PC-3 (cell line): ENCODE measurements at regions not wholly inside any gene's neighbourhood (a gene's known extent, or its start where the extent isn't known, plus 50 kb on each side); places are given as distances from the start of the nearest gene placed in this dataset.

Source experiments
- EZH2 ChIP-seq: fragments of 300-600 bp; sonication (generic); IDR thresholded peaks from one replicate; pipeline ENCODE4 v1.6.1; 2017; ENCODE audit warnings: antibody characterized with exemption, mild to moderate bottlenecking, low read length; ENCODE audit not compliant: unreplicated experiment
- TF ChIP-seq, protein P1 (sequence below): fragments of 300-600 bp; sonication (generic); conservative IDR thresholded peaks from 2 replicates; pipeline ENCODE4 v1.5.1; 2017; ENCODE audit warnings: antibody characterized with exemption, low read depth, mild to moderate bottlenecking, low read length

- TF ChIP-seq EZH2 = no peak
- TF ChIP-seq, protein P1, sequence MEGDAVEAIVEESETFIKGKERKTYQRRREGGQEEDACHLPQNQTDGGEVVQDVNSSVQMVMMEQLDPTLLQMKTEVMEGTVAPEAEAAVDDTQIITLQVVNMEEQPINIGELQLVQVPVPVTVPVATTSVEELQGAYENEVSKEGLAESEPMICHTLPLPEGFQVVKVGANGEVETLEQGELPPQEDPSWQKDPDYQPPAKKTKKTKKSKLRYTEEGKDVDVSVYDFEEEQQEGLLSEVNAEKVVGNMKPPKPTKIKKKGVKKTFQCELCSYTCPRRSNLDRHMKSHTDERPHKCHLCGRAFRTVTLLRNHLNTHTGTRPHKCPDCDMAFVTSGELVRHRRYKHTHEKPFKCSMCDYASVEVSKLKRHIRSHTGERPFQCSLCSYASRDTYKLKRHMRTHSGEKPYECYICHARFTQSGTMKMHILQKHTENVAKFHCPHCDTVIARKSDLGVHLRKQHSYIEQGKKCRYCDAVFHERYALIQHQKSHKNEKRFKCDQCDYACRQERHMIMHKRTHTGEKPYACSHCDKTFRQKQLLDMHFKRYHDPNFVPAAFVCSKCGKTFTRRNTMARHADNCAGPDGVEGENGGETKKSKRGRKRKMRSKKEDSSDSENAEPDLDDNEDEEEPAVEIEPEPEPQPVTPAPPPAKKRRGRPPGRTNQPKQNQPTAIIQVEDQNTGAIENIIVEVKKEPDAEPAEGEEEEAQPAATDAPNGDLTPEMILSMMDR = no peak
Observed at GRCh38 chr6:90416322-90416721, 119.7 kb upstream of the BACH2 start.
